ENCODE measurements at regions not wholly inside any gene's neighbourhood (a gene's known extent, or its start where the extent isn't known, plus 50 kb on each side); places are given as distances from the start of the nearest gene placed in this dataset.

- peak; percentile 17 for DNase-seq (ENCODE audit: low read depth)
- no peak for TF ChIP-seq CTCF (IDR thresholded peaks at IDR 0.05; ENCODE audit: low read length, missing control alignments)
Observed at GRCh38 chr4:41323179-41323578, 66.5 kb downstream of the UCHL1 start.

GRCh38 chr4:41323706-41324105 is 67.0 kb downstream of the UCHL1 start:
- TF ChIP-seq CTCF (IDR thresholded peaks at IDR 0.05; ENCODE audit: low read length, missing control alignments), result no peak
- H3K4me3 ChIP-seq (replicated peaks; ENCODE audit: low read depth, low read length), result no peak overlapping the region
- peak; percentile 22 for DNase-seq (ENCODE audit: low read depth)

More at GRCh38 chr4:41323179-41323578, 66.5 kb downstream of the UCHL1 start:
- H3K4me3 ChIP-seq (replicated peaks; ENCODE audit: low read depth, low read length), result no peak overlapping the region

GRCh38 chr4:41324861-41325260 is 68.1 kb downstream of the UCHL1 start:
- no peak overlapping the region for H3K4me3 ChIP-seq (replicated peaks; ENCODE audit: low read depth, low read length)
- no peak for DNase-seq (ENCODE audit: low read depth)
- no peak for TF ChIP-seq CTCF (IDR thresholded peaks at IDR 0.05; ENCODE audit: low read length, missing control alignments)

- no peak overlapping the region for H3K4me3 ChIP-seq (replicated peaks; ENCODE audit: low read depth, low read length)
- no peak for TF ChIP-seq CTCF (IDR thresholded peaks at IDR 0.05; ENCODE audit: low read length, missing control alignments)
- no peak for DNase-seq (ENCODE audit: low read depth)
Observed at GRCh38 chr4:41325901-41326300, 69.2 kb downstream of the UCHL1 start.

- TF ChIP-seq CTCF (IDR thresholded peaks at IDR 0.05; ENCODE audit: low read length, missing control alignments), result no peak
- no peak for DNase-seq (ENCODE audit: low read depth)
- no peak overlapping the region for H3K4me3 ChIP-seq (replicated peaks; ENCODE audit: low read depth, low read length)
Observed at GRCh38 chr4:41326776-41327175, 70.0 kb downstream of the UCHL1 start.

- no peak for DNase-seq (ENCODE audit: low read depth)
- H3K4me3 ChIP-seq (replicated peaks; ENCODE audit: low read depth, low read length), result no peak overlapping the region
- no peak for TF ChIP-seq CTCF (IDR thresholded peaks at IDR 0.05; ENCODE audit: low read length, missing control alignments)
Observed at GRCh38 chr4:41327770-41328169, 71.0 kb downstream of the UCHL1 start.

- DNase-seq (ENCODE audit: low read depth), result peak; percentile 19
- H3K4me3 ChIP-seq (replicated peaks; ENCODE audit: low read depth, low read length), result no peak overlapping the region
- no peak for TF ChIP-seq CTCF (IDR thresholded peaks at IDR 0.05; ENCODE audit: low read length, missing control alignments)
Observed at GRCh38 chr4:41329361-41329760, 72.6 kb downstream of the UCHL1 start.
